ENCODE measurements at regions not wholly inside any gene's neighbourhood (a gene's known extent, or its start where the extent isn't known, plus 50 kb on each side); places are given as distances from the start of the nearest gene placed in this dataset.

GRCh38 chr10:8768852-8769251 lies 714.4 kb downstream of the GATA3 start:
- Histone ChIP-seq H3K4me3 (replicated peaks; ENCODE audit: insufficient read depth, low read length) (no peak overlapping the region), H3K27me3 (ENCODE audit: insufficient read depth, poor library complexity, severe bottlenecking) (no peaks in the 10 kb centered on the region), H3K27ac (replicated peaks) (no peak overlapping the region)
- DNase-seq (ENCODE audit: low read depth in 1 of 2, low spot score in 1 of 2) = no peak
- TF ChIP-seq SPI1 (IDR thresholded peaks at IDR 0.05; ENCODE audit: borderline replicate concordance, low read depth) (no peak), REST (IDR thresholded peaks at IDR 0.05; ENCODE audit: insufficient replicate concordance, low read depth) (no peak)

GRCh38 chr10:8776926-8777622 lies 722.6 kb downstream of the GATA3 start:
- TF ChIP-seq CTCF (IDR thresholded peaks at IDR 0.05; ENCODE audit: insufficient read depth, low read length) (no peak), POLR2AphosphoS5 (IDR thresholded peaks at IDR 0.05; ENCODE audit: low read depth) (no peak), SPI1 (IDR thresholded peaks at IDR 0.05; ENCODE audit: borderline replicate concordance, low read depth) (no peak), REST (IDR thresholded peaks at IDR 0.05; ENCODE audit: insufficient replicate concordance, low read depth) (no peak), GABPA (IDR thresholded peaks at IDR 0.05; ENCODE audit: low read depth) (no peak)
- Histone ChIP-seq H3K27me3 (ENCODE audit: insufficient read depth, poor library complexity, severe bottlenecking) (no peaks in the 10 kb centered on the region), H3K4me3 (replicated peaks; ENCODE audit: insufficient read depth, low read length) (no peak overlapping the region), H3K27ac (replicated peaks) (no peak overlapping the region)
- no peak for DNase-seq (ENCODE audit: low read depth in 1 of 2, low spot score in 1 of 2)

GRCh38 chr10:8778713-8779112 lies 724.2 kb downstream of the GATA3 start:
- Histone ChIP-seq H3K27me3 (ENCODE audit: insufficient read depth, poor library complexity, severe bottlenecking) (no peaks in the 10 kb centered on the region), H3K27ac (replicated peaks) (no peak overlapping the region), H3K4me3 (replicated peaks; ENCODE audit: insufficient read depth, low read length) (no peak overlapping the region)
- TF ChIP-seq GABPA (IDR thresholded peaks at IDR 0.05; ENCODE audit: low read depth) (no peak), SPI1 (IDR thresholded peaks at IDR 0.05; ENCODE audit: borderline replicate concordance, low read depth) (no peak), POLR2AphosphoS5 (IDR thresholded peaks at IDR 0.05; ENCODE audit: low read depth) (no peak), REST (IDR thresholded peaks at IDR 0.05; ENCODE audit: insufficient replicate concordance, low read depth) (no peak), CTCF (IDR thresholded peaks at IDR 0.05; ENCODE audit: insufficient read depth, low read length) (no peak)
- no peak for DNase-seq (ENCODE audit: low read depth in 1 of 2, low spot score in 1 of 2)

Data from HL-60 (cell line).